ENCODE measurements at regions not wholly inside any gene's neighbourhood (a gene's known extent, or its start where the extent isn't known, plus 50 kb on each side); places are given as distances from the start of the nearest gene placed in this dataset.

DNA sequence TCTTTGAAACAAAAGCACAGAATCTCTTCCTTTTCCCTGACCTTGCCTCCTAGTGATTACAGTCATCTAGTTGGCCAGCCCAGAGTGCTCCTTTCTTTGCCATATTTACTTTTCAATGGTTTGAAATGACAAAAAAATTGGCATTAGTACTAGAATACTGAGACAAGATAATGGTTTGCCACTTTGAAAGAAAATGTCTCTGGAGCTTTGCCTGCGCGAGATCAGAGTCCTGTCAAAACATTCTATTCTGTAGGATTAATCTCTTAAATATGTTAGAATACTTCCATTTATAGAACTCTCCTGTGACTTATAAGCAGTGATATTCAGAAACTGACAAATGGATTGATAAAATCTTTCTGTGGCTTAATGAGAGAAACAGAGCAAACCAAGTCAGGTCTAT is 484.0 kb upstream of the IZUMO3 start:
- Mint-ChIP-seq H3K4me1 (no peaks in the 10 kb centered on the region), H3K36me3 (peaks cover 21% of the 10 kb centered on the region), H3K4me3 (no peak overlapping the region), H3K9me3 (peaks cover 12 to 21% of the 10 kb centered on the region in 2 donors), H3K27me3 (ENCODE audit: low read depth in 2 of 2) (no peaks in the 10 kb centered on the region), H3K27ac (no peak overlapping the region)
- H3K4me3 ChIP-seq (ENCODE audit: low read length) = no peak overlapping the region
- no peak overlapping the region for H3K27ac ChIP-seq (ENCODE audit: low read length)
- intact Hi-C loops (cut with micrococcal nuclease) = no loop called here
- WGBS (ENCODE audit: insufficient coverage) = no CpG with 5 or more reads among the region's 2 CpGs
- no peaks in the 10 kb centered on the region for H3K36me3 ChIP-seq (ENCODE audit: control insufficient read depth, insufficient read depth, low read length)
- no peaks in the 10 kb centered on the region for H3K27me3 ChIP-seq (ENCODE audit: control insufficient read depth, insufficient read depth, low read length)
- DNase-seq = no peak
- ATAC-seq = no peak
- H3K4me1 ChIP-seq (ENCODE audit: control insufficient read depth, insufficient read depth, low read length) = no peaks in the 10 kb centered on the region
- TF ChIP-seq, protein P1, sequence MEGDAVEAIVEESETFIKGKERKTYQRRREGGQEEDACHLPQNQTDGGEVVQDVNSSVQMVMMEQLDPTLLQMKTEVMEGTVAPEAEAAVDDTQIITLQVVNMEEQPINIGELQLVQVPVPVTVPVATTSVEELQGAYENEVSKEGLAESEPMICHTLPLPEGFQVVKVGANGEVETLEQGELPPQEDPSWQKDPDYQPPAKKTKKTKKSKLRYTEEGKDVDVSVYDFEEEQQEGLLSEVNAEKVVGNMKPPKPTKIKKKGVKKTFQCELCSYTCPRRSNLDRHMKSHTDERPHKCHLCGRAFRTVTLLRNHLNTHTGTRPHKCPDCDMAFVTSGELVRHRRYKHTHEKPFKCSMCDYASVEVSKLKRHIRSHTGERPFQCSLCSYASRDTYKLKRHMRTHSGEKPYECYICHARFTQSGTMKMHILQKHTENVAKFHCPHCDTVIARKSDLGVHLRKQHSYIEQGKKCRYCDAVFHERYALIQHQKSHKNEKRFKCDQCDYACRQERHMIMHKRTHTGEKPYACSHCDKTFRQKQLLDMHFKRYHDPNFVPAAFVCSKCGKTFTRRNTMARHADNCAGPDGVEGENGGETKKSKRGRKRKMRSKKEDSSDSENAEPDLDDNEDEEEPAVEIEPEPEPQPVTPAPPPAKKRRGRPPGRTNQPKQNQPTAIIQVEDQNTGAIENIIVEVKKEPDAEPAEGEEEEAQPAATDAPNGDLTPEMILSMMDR (IDR thresholded peaks at IDR 0.05) = no peak
- peaks cover 11% of the 10 kb centered on the region for H3K9me3 ChIP-seq (ENCODE audit: control insufficient read depth, insufficient read depth, low read length)

- 91% methylated on average over 9 of the region's 9 CpGs for WGBS (ENCODE audit: insufficient coverage)
- TF ChIP-seq, protein P1 (IDR thresholded peaks at IDR 0.05) = no peak
Measured at GRCh38 chr9:25025686-25026085, 480.0 kb upstream of the IZUMO3 start.

GRCh38 chr9:25025156-25025555 is 479.5 kb upstream of the IZUMO3 start:
- Mint-ChIP-seq H3K36me3 (peaks cover 6% of the 10 kb centered on the region), H3K27ac (no peak overlapping the region), H3K27me3 (ENCODE audit: low read depth in 2 of 2) (no peaks in the 10 kb centered on the region), H3K4me3 (no peak overlapping the region), H3K9me3 (peaks cover 18 to 35% of the 10 kb centered on the region in 2 donors), H3K4me1 (no peaks in the 10 kb centered on the region)
- ATAC-seq (no peak), DNase-seq (no peak)
- Histone ChIP-seq H3K36me3 (ENCODE audit: control insufficient read depth, insufficient read depth, low read length) (no peaks in the 10 kb centered on the region), H3K4me3 (ENCODE audit: low read length) (no peak overlapping the region), H3K27me3 (ENCODE audit: control insufficient read depth, insufficient read depth, low read length) (no peaks in the 10 kb centered on the region), H3K27ac (ENCODE audit: low read length) (no peak overlapping the region), H3K4me1 (ENCODE audit: control insufficient read depth, insufficient read depth, low read length) (no peaks in the 10 kb centered on the region), H3K9me3 (ENCODE audit: control insufficient read depth, insufficient read depth, low read length) (peaks cover 11% of the 10 kb centered on the region)
- TF ChIP-seq, protein P1 (IDR thresholded peaks at IDR 0.05) = no peak
- WGBS (ENCODE audit: insufficient coverage) = 83% methylated on average over 5 of the region's 5 CpGs
- intact Hi-C loops (cut with micrococcal nuclease) = no loop called here

More at GRCh38 chr9:25025686-25026085, 480.0 kb upstream of the IZUMO3 start:
- Mint-ChIP-seq H3K9me3 (peaks cover 17 to 32% of the 10 kb centered on the region in 2 donors), H3K4me3 (no peak overlapping the region), H3K27me3 (ENCODE audit: low read depth in 2 of 2) (no peaks in the 10 kb centered on the region), H3K36me3 (peaks cover 6% of the 10 kb centered on the region), H3K27ac (no peak overlapping the region), H3K4me1 (no peaks in the 10 kb centered on the region)
- Histone ChIP-seq H3K4me3 (ENCODE audit: low read length) (no peak overlapping the region), H3K9me3 (ENCODE audit: control insufficient read depth, insufficient read depth, low read length) (peaks cover 11% of the 10 kb centered on the region), H3K4me1 (ENCODE audit: control insufficient read depth, insufficient read depth, low read length) (no peaks in the 10 kb centered on the region), H3K36me3 (ENCODE audit: control insufficient read depth, insufficient read depth, low read length) (no peaks in the 10 kb centered on the region), H3K27ac (ENCODE audit: low read length) (no peak overlapping the region), H3K27me3 (ENCODE audit: control insufficient read depth, insufficient read depth, low read length) (no peaks in the 10 kb centered on the region)
- ATAC-seq (no peak), DNase-seq (no peak)
- intact Hi-C loops (cut with micrococcal nuclease) = no loop called here

DNA sequence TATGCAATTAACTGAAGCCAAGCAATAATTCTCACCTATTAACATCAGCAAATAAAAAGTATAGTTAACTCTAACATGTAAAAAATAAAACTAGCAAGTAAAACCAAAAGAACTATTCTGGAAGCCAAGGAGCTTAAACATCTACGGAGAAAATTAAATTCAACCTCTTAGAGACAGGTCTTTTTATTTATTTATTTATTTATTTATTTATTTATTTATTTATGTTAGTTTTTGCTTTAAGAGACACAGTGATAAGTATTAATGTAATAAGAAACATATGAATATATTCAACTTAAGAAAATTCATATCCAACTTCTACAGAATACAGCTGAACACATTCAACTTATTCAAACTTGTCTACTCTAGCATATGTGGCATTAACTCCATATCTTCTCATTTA is 472.1 kb upstream of the IZUMO3 start:
- no peak overlapping the region for H3K4me3 Mint-ChIP-seq
- no peak for DNase-seq
- intact Hi-C loops (cut with micrococcal nuclease) = no loop called here
- H3K27ac ChIP-seq (ENCODE audit: low read length) = no peak overlapping the region
- no peaks in the 10 kb centered on the region for H3K27me3 ChIP-seq (ENCODE audit: control insufficient read depth, insufficient read depth, low read length)
- H3K9me3 Mint-ChIP-seq = peaks cover 25 to 41% of the 10 kb centered on the region in 2 donors
- TF ChIP-seq, protein P1 (IDR thresholded peaks at IDR 0.05) = no peak
- no peaks in the 10 kb centered on the region for H3K27me3 Mint-ChIP-seq (ENCODE audit: low read depth in 2 of 2)
- H3K36me3 Mint-ChIP-seq = peaks cover 2% of the 10 kb centered on the region
- no peaks in the 10 kb centered on the region for H3K4me1 Mint-ChIP-seq
- no peaks in the 10 kb centered on the region for H3K4me1 ChIP-seq (ENCODE audit: control insufficient read depth, insufficient read depth, low read length)
- WGBS (ENCODE audit: insufficient coverage) = no CpG with 5 or more reads among the region's 1 CpG
- no peak overlapping the region for H3K4me3 ChIP-seq (ENCODE audit: low read length)
- H3K27ac Mint-ChIP-seq = no peak overlapping the region
- H3K36me3 ChIP-seq (ENCODE audit: control insufficient read depth, insufficient read depth, low read length) = no peaks in the 10 kb centered on the region
- no peaks in the 10 kb centered on the region for H3K9me3 ChIP-seq (ENCODE audit: control insufficient read depth, insufficient read depth, low read length)
- no peak for ATAC-seq

All from natural killer cell (primary cell).